K562 (cell line): ENCODE measurements at regions not wholly inside any gene's neighbourhood (a gene's known extent, or its start where the extent isn't known, plus 50 kb on each side); places are given as distances from the start of the nearest gene placed in this dataset.

Experiments used
- ATAC-seq: fragments of 200-7000 bp; cut with Tn5 transposase; 3 replicates; pipeline ENCODE4 v1.9.1; 2020; ENCODE audit warnings: moderate library complexity
- BruUV-seq: library from RNA; stranded (reverse); fragments of 400-500 nt; replicated peaks from 2 replicates; lab custom pipeline; 2021; lab: Mats Ljungman, UMichigan
- CTCF ChIA-PET: fragments of 300-600 bp; formaldehyde crosslinking; extraction: SDS; loops from one replicate; lab custom pipeline; 2021; ENCODE audit warnings: low intra/inter-chr PET ratio; lab: Yijun Ruan, JAX
- POLR2A ChIA-PET: fragments of 300-600, 350-650 bp; sonication (Branson Sonifier 250); formaldehyde crosslinking; extraction: SDS; loops from one replicate; lab custom pipeline; 2021; ENCODE audit warnings: antibody characterized with exemption, inconsistent platforms; lab: Yijun Ruan, JAX
- DNase-seq, 4 experiments: peaks; one replicate each; pipeline versions ENCODE4 v3.0.0 to v3.0.0-alpha.2; 2011 to 2018; ENCODE audit warnings: low spot score in 3 of 4, mixed read lengths in 3 of 4; ENCODE audit errors: extremely low read depth in 1 of 4
- FAIRE-seq: peaks from 2 replicates; lab custom pipeline; 2011; peaks lifted over from hg19 to GRCh38; lab: Jason Lieb, UNC
- H2AFZ ChIP-seq: 2 replicates; pipeline ENCODE4 v1.6.0; 2011; ENCODE audit warnings: low read depth, low read length, control low read depth, inconsistent platforms
- H3K27ac ChIP-seq: fragments of 200-600 bp; 3 replicates; pipeline ENCODE4 v1.8.0; 2011; ENCODE audit warnings: low read depth, mild to moderate bottlenecking, control low read depth, inconsistent platforms, low read length, moderate library complexity, mixed read lengths; ENCODE audit errors: extremely low read depth
- H3K27me3 ChIP-seq, 2 experiments: fragments of 300-600 bp in 1 of 2; 2 replicates in 1 of 2; 3 replicates in 1 of 2; pipeline versions ENCODE4 v1.6.0 to v1.8.0; 2011; ENCODE audit warnings: inconsistent platforms in 2 of 2, low read length in 2 of 2, mild to moderate bottlenecking in 1 of 2, mixed read lengths in 1 of 2, moderate library complexity in 1 of 2; ENCODE audit not compliant: control insufficient read depth in 2 of 2, insufficient read depth in 2 of 2
- H3K36me3 ChIP-seq: fragments of 300-600 bp; 3 replicates; pipeline ENCODE4 v1.8.0; 2011; ENCODE audit warnings: mild to moderate bottlenecking, low read length, inconsistent platforms; ENCODE audit not compliant: control insufficient read depth, insufficient read depth
- H3K4me1 ChIP-seq, 2 experiments: fragments of 200-600 bp in 1 of 2; replicated peaks in 1 of 2; 2 replicates in 1 of 2; 3 replicates in 1 of 2; pipeline versions ENCODE4 v1.5.1 to v1.8.0; 2011; ENCODE audit warnings: inconsistent platforms in 2 of 2, low read length in 2 of 2, mild to moderate bottlenecking in 1 of 2, mixed read lengths in 1 of 2, moderate library complexity in 1 of 2; ENCODE audit not compliant: control insufficient read depth in 2 of 2, insufficient read depth in 2 of 2
- H3K4me2 ChIP-seq: 2 replicates; pipeline ENCODE4 v1.6.1; 2011; ENCODE audit warnings: low read length, control low read depth, inconsistent platforms, mixed read lengths; ENCODE audit not compliant: insufficient read depth
- H3K4me3 ChIP-seq: fragments of 200-600 bp; sonication (generic), shearing (Covaris generic); 2 replicates; pipeline ENCODE4 v1.5.1; 2016; ENCODE audit warnings: control low read depth, inconsistent platforms
- H3K79me2 ChIP-seq: fragments of 200-600 bp; 3 replicates; pipeline ENCODE4 v1.8.0; 2011; ENCODE audit warnings: low read length, inconsistent platforms; ENCODE audit not compliant: control insufficient read depth, insufficient read depth
- H3K9ac ChIP-seq, 2 experiments: 2 replicates each; pipeline versions ENCODE4 v1.6.0 to v1.6.1; 2011; ENCODE audit warnings: low read depth in 2 of 2, low read length in 2 of 2, control low read depth in 1 of 2, inconsistent platforms in 1 of 2, mild to moderate bottlenecking in 1 of 2, mixed read lengths in 1 of 2; ENCODE audit not compliant: insufficient read depth in 1 of 2
- H3K9me1 ChIP-seq: one replicate; pipeline ENCODE4 v1.6.0; 2011; ENCODE audit warnings: inconsistent platforms, mild to moderate bottlenecking, low read length, moderate library complexity; ENCODE audit not compliant: control insufficient read depth, insufficient read depth
- H3K9me3 ChIP-seq: replicated peaks from 2 replicates; pipeline ENCODE4 v1.5.1; 2011; ENCODE audit warnings: low read depth, low read length, inconsistent platforms; ENCODE audit not compliant: control insufficient read depth, insufficient read depth
- H4K20me1 ChIP-seq: replicated peaks from 2 replicates; pipeline ENCODE4 v1.6.1; 2011; ENCODE audit warnings: low read length, inconsistent platforms, mixed read lengths; ENCODE audit not compliant: control insufficient read depth, insufficient read depth
- CBX8 ChIP-seq: fragments of 200-600 bp; sonication (generic); IDR thresholded peaks from 2 replicates; pipeline ENCODE4 v1.6.1; 2012; ENCODE audit warnings: borderline replicate concordance, mixed run types, low read depth, mild to moderate bottlenecking, moderate library complexity, mixed read lengths, low read length, control low read depth, inconsistent platforms; ENCODE audit not compliant: poor library complexity, severe bottlenecking; ENCODE audit errors: extremely low read depth
- CEBPB ChIP-seq: fragments of 450-650 bp; IDR thresholded peaks from 2 replicates; pipeline ENCODE4 v1.6.1; 2016; ENCODE audit warnings: missing genetic modification characterization, missing compliant biosample characterization
- KDM4B ChIP-seq, 2 experiments: fragments of 450-650 bp in 1 of 2; sonication (generic) in 1 of 2; IDR thresholded peaks; 2 replicates each; pipeline ENCODE4 v1.6.1; 2016 to 2017; ENCODE audit warnings: borderline replicate concordance in 2 of 2, antibody characterized with exemption in 1 of 2, low read depth in 1 of 2, mild to moderate bottlenecking in 1 of 2
- WGBS: fragments of 100-300 bp; shearing (Covaris generic); methylation state at CpG from one replicate; pipeline ENCODE4 v1.1.6; 2016; ENCODE audit warnings: low coverage, mixed read lengths; ENCODE audit not compliant: insufficient coverage; ENCODE audit errors: missing lambda C conversion rate; 5-methylcytosine and 5-hydroxymethylcytosine counted together
- in situ Hi-C: fragments of 300-500 bp; cut with MboI; formaldehyde crosslinking; loops from 4 replicates; pipeline ENCODE4 v1.15.0; 2018; ENCODE audit warnings: inconsistent platforms, mixed read lengths
- intact Hi-C: fragments of 100-400 bp; cut with micrococcal nuclease; formaldehyde crosslinking; loops from 2 replicates; pipeline ENCODE4 v1.14.2; 2022
- TF ChIP-seq, protein P1 (sequence below): IDR thresholded peaks from 3 replicates; pipeline ENCODE4 v1.6.1; 2011; ENCODE audit warnings: borderline replicate concordance, mild to moderate bottlenecking, moderate library complexity; ENCODE audit not compliant: insufficient read length; ENCODE audit errors: extremely low read depth

DNA sequence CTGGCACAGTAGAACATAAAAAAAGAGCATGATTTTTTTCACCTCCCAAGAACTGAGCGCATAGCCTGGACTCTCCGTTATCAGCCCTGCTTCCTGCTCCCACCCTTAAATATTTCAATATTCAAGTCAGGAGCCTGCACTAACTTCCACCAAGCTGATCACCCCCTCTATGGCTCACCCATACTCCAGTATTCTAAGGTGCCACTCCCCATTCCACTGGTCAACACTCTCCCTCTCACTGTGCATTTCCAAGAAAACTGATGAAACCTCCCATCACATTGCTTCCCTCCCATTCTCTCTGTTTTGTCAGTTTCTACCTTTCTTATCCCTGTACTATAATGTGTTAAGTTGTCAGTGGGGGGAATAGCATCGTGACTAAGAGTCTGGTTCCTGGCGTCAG lies 95.0 kb upstream of the C7orf33 start (continued):
- TF ChIP-seq KDM4B (IDR thresholded peaks at IDR 0.05; ENCODE audit: borderline replicate concordance in 2 of 2, low read depth in 1 of 2) (no peak), CBX8 (no peak)

DNA sequence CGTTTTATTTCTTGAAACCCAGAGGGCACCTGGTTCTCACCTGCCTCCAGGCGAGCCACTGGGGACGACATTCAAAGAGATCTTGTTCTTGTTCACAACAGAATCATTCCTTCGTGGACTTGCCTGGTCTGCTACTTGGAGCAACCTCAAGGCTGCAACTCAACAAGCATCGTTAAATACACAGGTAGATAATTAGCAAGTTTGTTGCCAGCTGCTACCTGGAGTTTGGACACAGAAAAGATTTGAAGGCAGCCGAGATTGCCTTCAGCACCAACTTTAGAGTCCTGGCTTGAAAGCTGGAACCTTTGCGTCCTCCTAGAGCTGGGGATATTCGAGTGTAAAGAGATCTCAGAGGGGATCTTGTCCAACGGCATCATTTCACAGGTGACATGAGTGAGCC lies 89.6 kb upstream of the C7orf33 start:
- H4K20me1 ChIP-seq = 0 out of 2 replicates have a peak, but pooled peaks cover 4% of the 10 kb centered on the region
- H3K27ac ChIP-seq = no peak overlapping the region
- H3K9ac ChIP-seq = no peak overlapping the region
- FAIRE-seq (no peak), DNase-seq (no peak), ATAC-seq (no peak)
- no peak for TF ChIP-seq CEBPB (tag)
- TF ChIP-seq, protein P1, sequence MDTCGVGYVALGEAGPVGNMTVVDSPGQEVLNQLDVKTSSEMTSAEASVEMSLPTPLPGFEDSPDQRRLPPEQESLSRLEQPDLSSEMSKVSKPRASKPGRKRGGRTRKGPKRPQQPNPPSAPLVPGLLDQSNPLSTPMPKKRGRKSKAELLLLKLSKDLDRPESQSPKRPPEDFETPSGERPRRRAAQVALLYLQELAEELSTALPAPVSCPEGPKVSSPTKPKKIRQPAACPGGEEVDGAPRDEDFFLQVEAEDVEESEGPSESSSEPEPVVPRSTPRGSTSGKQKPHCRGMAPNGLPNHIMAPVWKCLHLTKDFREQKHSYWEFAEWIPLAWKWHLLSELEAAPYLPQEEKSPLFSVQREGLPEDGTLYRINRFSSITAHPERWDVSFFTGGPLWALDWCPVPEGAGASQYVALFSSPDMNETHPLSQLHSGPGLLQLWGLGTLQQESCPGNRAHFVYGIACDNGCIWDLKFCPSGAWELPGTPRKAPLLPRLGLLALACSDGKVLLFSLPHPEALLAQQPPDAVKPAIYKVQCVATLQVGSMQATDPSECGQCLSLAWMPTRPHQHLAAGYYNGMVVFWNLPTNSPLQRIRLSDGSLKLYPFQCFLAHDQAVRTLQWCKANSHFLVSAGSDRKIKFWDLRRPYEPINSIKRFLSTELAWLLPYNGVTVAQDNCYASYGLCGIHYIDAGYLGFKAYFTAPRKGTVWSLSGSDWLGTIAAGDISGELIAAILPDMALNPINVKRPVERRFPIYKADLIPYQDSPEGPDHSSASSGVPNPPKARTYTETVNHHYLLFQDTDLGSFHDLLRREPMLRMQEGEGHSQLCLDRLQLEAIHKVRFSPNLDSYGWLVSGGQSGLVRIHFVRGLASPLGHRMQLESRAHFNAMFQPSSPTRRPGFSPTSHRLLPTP = no peak
- POLR2A ChIA-PET = interaction anchor here (1.2 kb wide), 1 partner anchor 9 kb away, joined by 3 read pairs; no protein-coding TSS in a partner anchor
- H3K36me3 ChIP-seq = no peaks in the 10 kb centered on the region
- CTCF ChIA-PET = interaction anchor here (1.1 kb wide), 1 partner anchor 462 kb away, joined by 3 read pairs; no protein-coding TSS in a partner anchor
- in situ Hi-C loops = no loop called here
- H3K79me2 ChIP-seq = no peaks in the 10 kb centered on the region
- 1% methylated on average over 9 of the region's 9 CpGs for whole genome bisulfite sequencing
- H3K9me3 ChIP-seq = no peaks in the 10 kb centered on the region
- H3K4me3 ChIP-seq = no peak overlapping the region
- no TSS peak for BruUV-seq
- no peaks in the 10 kb centered on the region for H3K4me1 ChIP-seq
- intact Hi-C loops = loop anchor here (10.0 kb wide), 1 partner anchor 254 kb away; no protein-coding TSS in a partner anchor
- H3K27me3 ChIP-seq = peaks cover 30 to 65% of the 10 kb centered on the region in 2 experiments; a peak in 4 of 5 replicates
- no peak overlapping the region for H3K4me2 ChIP-seq
- H2AFZ ChIP-seq = no peak overlapping the region
- H3K9me1 ChIP-seq = no peaks in the 10 kb centered on the region
